ENCODE measurements at regions not wholly inside any gene's neighbourhood (a gene's known extent, or its start where the extent isn't known, plus 50 kb on each side); places are given as distances from the start of the nearest gene placed in this dataset.
"Not testable (repeated sequence)": the region's sequence is repeated elsewhere in the genome, so short reads cannot be mapped to it uniquely, and the experiment has no call there.

GRCh38 chr9:26789959-26790358, 102.6 kb downstream of the CAAP1 start:
- Mint-ChIP-seq H3K27ac (no peak overlapping the region), H3K9me3 (peaks cover 3 to 10% of the 10 kb centered on the region in 2 donors), H3K36me3 (no peaks in the 10 kb centered on the region)
- ATAC-seq, result no peak
- no peak for DNase-seq (ENCODE audit: low spot score in 2 of 2)

- Mint-ChIP-seq H3K9me3 (no peaks in the 10 kb centered on the region), H3K27ac (no peak overlapping the region), H3K36me3 (no peaks in the 10 kb centered on the region)
- DNase-seq (ENCODE audit: low spot score in 2 of 2) (no peak), ATAC-seq (no peak)
Observed at GRCh38 chr9:26786564-26786963, 106.0 kb downstream of the CAAP1 start.

GRCh38 chr9:26782899-26783298, 109.7 kb downstream of the CAAP1 start:
- no peaks in the 10 kb centered on the region for H3K36me3 Mint-ChIP-seq
- DNase-seq (ENCODE audit: low spot score in 2 of 2), result no peak
- peaks cover 0 to 4% of the 10 kb centered on the region in 2 donors for H3K9me3 Mint-ChIP-seq
- ATAC-seq, result no peak
- H3K27ac Mint-ChIP-seq, result no peak overlapping the region

- peaks cover 0 to 4% of the 10 kb centered on the region in 2 donors for H3K9me3 Mint-ChIP-seq
- H3K27ac Mint-ChIP-seq, result no peak overlapping the region
- DNase-seq (ENCODE audit: low spot score in 2 of 2) (no peak), ATAC-seq (no peak)
- no peaks in the 10 kb centered on the region for H3K36me3 Mint-ChIP-seq
Observed at GRCh38 chr9:26781906-26782305, 110.7 kb downstream of the CAAP1 start.

- ATAC-seq; DNase-seq (ENCODE audit: low spot score in 2 of 2); H3K36me3 Mint-ChIP-seq; H3K9me3 Mint-ChIP-seq: not testable (repeated sequence)
- peak overlapping the region in 1 of 2 donors; percentile 52 for H3K27ac Mint-ChIP-seq
Observed at GRCh38 chr9:26780307-26780706, 112.3 kb downstream of the CAAP1 start.

GRCh38 chr9:26779062-26779461, 113.5 kb downstream of the CAAP1 start:
- ATAC-seq (no peak), DNase-seq (ENCODE audit: low spot score in 2 of 2) (no peak)
- no peaks in the 10 kb centered on the region for H3K36me3 Mint-ChIP-seq
- no peak overlapping the region for H3K27ac Mint-ChIP-seq
- H3K9me3 Mint-ChIP-seq, result peaks cover 0 to 4% of the 10 kb centered on the region in 2 donors

GRCh38 chr9:26775391-26775790, 117.2 kb downstream of the CAAP1 start:
- H3K9me3 Mint-ChIP-seq, result peaks cover 0 to 3% of the 10 kb centered on the region in 2 donors
- DNase-seq (ENCODE audit: low spot score in 2 of 2) (no peak), ATAC-seq (no peak)
- H3K27ac Mint-ChIP-seq, result no peak overlapping the region
- H3K36me3 Mint-ChIP-seq, result no peaks in the 10 kb centered on the region

- no peak overlapping the region for H3K27ac Mint-ChIP-seq
- H3K36me3 Mint-ChIP-seq, result no peaks in the 10 kb centered on the region
- ATAC-seq (no peak), DNase-seq (ENCODE audit: low spot score in 2 of 2) (no peak)
- H3K9me3 Mint-ChIP-seq, result no peaks in the 10 kb centered on the region
Observed at GRCh38 chr9:26773056-26773455, 119.5 kb downstream of the CAAP1 start.

- Mint-ChIP-seq H3K9me3 (no peaks in the 10 kb centered on the region), H3K27ac (no peak overlapping the region), H3K36me3 (no peaks in the 10 kb centered on the region)
- DNase-seq (ENCODE audit: low spot score in 2 of 2) (no peak), ATAC-seq (no peak)
Observed at GRCh38 chr9:26770821-26771220, 121.8 kb downstream of the CAAP1 start.

GRCh38 chr9:26768145-26768544, 124.5 kb downstream of the CAAP1 start:
- DNase-seq (ENCODE audit: low spot score in 2 of 2), result no peak
- no peaks in the 10 kb centered on the region for H3K36me3 Mint-ChIP-seq
- ATAC-seq, result no peak
- H3K9me3 Mint-ChIP-seq, result no peaks in the 10 kb centered on the region
- no peak overlapping the region for H3K27ac Mint-ChIP-seq

- no peaks in the 10 kb centered on the region for H3K9me3 Mint-ChIP-seq
Observed at GRCh38 chr9:26760675-26761074, 131.9 kb downstream of the CAAP1 start.

GRCh38 chr9:26758655-26759054, 133.9 kb downstream of the CAAP1 start:
- DNase-seq (ENCODE audit: low spot score in 2 of 2), result no peak
- Mint-ChIP-seq H3K27ac (no peak overlapping the region), H3K36me3 (no peaks in the 10 kb centered on the region), H3K9me3 (no peaks in the 10 kb centered on the region)
- ATAC-seq, result no peak

More at GRCh38 chr9:26760675-26761074, 131.9 kb downstream of the CAAP1 start:
- DNase-seq (ENCODE audit: low spot score in 2 of 2) (no peak), ATAC-seq (no peak)
- H3K36me3 Mint-ChIP-seq, result no peaks in the 10 kb centered on the region
- peak overlapping the region in 1 of 2 donors; percentile 38 for H3K27ac Mint-ChIP-seq

- DNase-seq (ENCODE audit: low spot score in 2 of 2), result no peak
- H3K27ac Mint-ChIP-seq, result no peak overlapping the region
- no peaks in the 10 kb centered on the region for H3K9me3 Mint-ChIP-seq
- no peaks in the 10 kb centered on the region for H3K36me3 Mint-ChIP-seq
- no peak for ATAC-seq
Observed at GRCh38 chr9:26756881-26757280, 135.7 kb downstream of the CAAP1 start.

GRCh38 chr9:26755476-26755875, 137.1 kb downstream of the CAAP1 start:
- DNase-seq (ENCODE audit: low spot score in 2 of 2), result no peak
- ATAC-seq, result no peak
- no peaks in the 10 kb centered on the region for H3K9me3 Mint-ChIP-seq

GRCh38 chr9:26754509-26755164, 138.0 kb downstream of the CAAP1 start:
- Mint-ChIP-seq H3K9me3 (no peaks in the 10 kb centered on the region), H3K36me3 (no peaks in the 10 kb centered on the region), H3K27ac (no peak overlapping the region)
- DNase-seq (ENCODE audit: low spot score in 2 of 2) (no peak), ATAC-seq (no peak)

More at GRCh38 chr9:26755476-26755875, 137.1 kb downstream of the CAAP1 start:
- Mint-ChIP-seq H3K36me3 (no peaks in the 10 kb centered on the region), H3K27ac (no peak overlapping the region)

GRCh38 chr9:26753971-26754370, 138.6 kb downstream of the CAAP1 start:
- Mint-ChIP-seq H3K27ac (no peak overlapping the region), H3K36me3 (no peaks in the 10 kb centered on the region), H3K9me3 (no peaks in the 10 kb centered on the region)
- ATAC-seq (no peak), DNase-seq (ENCODE audit: low spot score in 2 of 2) (no peak)

- DNase-seq (ENCODE audit: low spot score in 2 of 2), result no peak
- Mint-ChIP-seq H3K27ac (no peak overlapping the region), H3K9me3 (no peaks in the 10 kb centered on the region), H3K36me3 (no peaks in the 10 kb centered on the region)
- no peak for ATAC-seq
Observed at GRCh38 chr9:26750162-26750561, 142.4 kb downstream of the CAAP1 start.

- Mint-ChIP-seq H3K36me3 (no peaks in the 10 kb centered on the region), H3K9me3 (no peaks in the 10 kb centered on the region), H3K27ac (no peak overlapping the region)
- ATAC-seq, result no peak
- DNase-seq (ENCODE audit: low spot score in 2 of 2), result no peak
Observed at GRCh38 chr9:26748449-26749058, 144.0 kb downstream of the CAAP1 start.
